ENCODE measurements at regions not wholly inside any gene's neighbourhood (a gene's known extent, or its start where the extent isn't known, plus 50 kb on each side); places are given as distances from the start of the nearest gene placed in this dataset.

DNA sequence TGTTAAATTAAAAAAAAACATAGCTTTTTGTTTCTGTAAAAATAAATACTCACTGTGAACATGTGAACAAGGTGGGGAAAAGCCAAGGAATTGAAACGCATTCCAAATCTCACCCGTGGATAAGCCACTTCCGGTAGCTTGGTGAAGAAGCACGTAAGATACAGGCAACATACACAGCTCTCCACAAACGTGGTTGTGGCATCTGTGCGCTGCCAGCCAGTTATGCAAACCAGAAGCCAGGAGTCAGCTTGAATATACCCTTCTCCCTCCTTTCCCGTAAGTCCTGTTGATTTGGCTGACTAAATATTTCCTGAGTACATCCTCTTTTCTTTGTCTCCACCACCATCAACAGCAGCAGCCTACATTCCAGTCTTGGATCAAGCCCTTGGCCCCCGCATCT is 486.2 kb downstream of the VRK1 start:
- peaks cover 0 to 13% (median 0%) of the 10 kb centered on the region in 4 donors for H3K27me3 ChIP-seq
- intact Hi-C loops (cut with DNase I) = no loop called here
- no peak overlapping the region for H3K27ac ChIP-seq (replicated peaks in 1 of 4)
- H3K9me3 ChIP-seq = no peaks in the 10 kb centered on the region
- TF ChIP-seq POLR2A (IDR thresholded peaks at IDR 0.05; ENCODE audit: low read depth) (no peak), POLR2AphosphoS5 (IDR thresholded peaks at IDR 0.05) (no peak), EP300 (IDR thresholded peaks at IDR 0.05) (no peak)
- TF ChIP-seq, protein P1, sequence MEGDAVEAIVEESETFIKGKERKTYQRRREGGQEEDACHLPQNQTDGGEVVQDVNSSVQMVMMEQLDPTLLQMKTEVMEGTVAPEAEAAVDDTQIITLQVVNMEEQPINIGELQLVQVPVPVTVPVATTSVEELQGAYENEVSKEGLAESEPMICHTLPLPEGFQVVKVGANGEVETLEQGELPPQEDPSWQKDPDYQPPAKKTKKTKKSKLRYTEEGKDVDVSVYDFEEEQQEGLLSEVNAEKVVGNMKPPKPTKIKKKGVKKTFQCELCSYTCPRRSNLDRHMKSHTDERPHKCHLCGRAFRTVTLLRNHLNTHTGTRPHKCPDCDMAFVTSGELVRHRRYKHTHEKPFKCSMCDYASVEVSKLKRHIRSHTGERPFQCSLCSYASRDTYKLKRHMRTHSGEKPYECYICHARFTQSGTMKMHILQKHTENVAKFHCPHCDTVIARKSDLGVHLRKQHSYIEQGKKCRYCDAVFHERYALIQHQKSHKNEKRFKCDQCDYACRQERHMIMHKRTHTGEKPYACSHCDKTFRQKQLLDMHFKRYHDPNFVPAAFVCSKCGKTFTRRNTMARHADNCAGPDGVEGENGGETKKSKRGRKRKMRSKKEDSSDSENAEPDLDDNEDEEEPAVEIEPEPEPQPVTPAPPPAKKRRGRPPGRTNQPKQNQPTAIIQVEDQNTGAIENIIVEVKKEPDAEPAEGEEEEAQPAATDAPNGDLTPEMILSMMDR (IDR thresholded peaks at IDR 0.05) = no peak
- peak; percentile 75 for DNase-seq (ENCODE audit: extremely low spot score)
- H3K36me3 ChIP-seq = no peaks in the 10 kb centered on the region
- WGBS = 77% methylated on average over 8 of the region's 8 CpGs
- no peaks in the 10 kb centered on the region for H3K4me1 ChIP-seq
- H3K4me3 ChIP-seq = no peak overlapping the region

GRCh38 chr14:97283841-97284240 is 486.7 kb downstream of the VRK1 start:
- Histone ChIP-seq H3K27ac (replicated peaks in 1 of 4) (no peak overlapping the region), H3K9me3 (no peaks in the 10 kb centered on the region), H3K4me3 (no peak overlapping the region), H3K36me3 (no peaks in the 10 kb centered on the region), H3K4me1 (no peaks in the 10 kb centered on the region), H3K27me3 (peaks cover 0 to 13% (median 0%) of the 10 kb centered on the region in 4 donors)
- DNase-seq (ENCODE audit: extremely low spot score) = no peak
- 85% methylated on average over 6 of the region's 6 CpGs for WGBS
- TF ChIP-seq EP300 (IDR thresholded peaks at IDR 0.05) (no peak), POLR2AphosphoS5 (IDR thresholded peaks at IDR 0.05) (no peak), POLR2A (IDR thresholded peaks at IDR 0.05; ENCODE audit: low read depth) (no peak)
- TF ChIP-seq, protein P1 (IDR thresholded peaks at IDR 0.05) = no peak
- intact Hi-C loops (cut with DNase I) = no loop called here

- no peaks in the 10 kb centered on the region for H3K4me1 ChIP-seq
- intact Hi-C loops (cut with DNase I) = no loop called here
- H3K4me3 ChIP-seq = no peak overlapping the region
- peaks cover 0 to 20% (median 0%) of the 10 kb centered on the region in 4 donors for H3K27me3 ChIP-seq
- no peaks in the 10 kb centered on the region for H3K36me3 ChIP-seq
- H3K27ac ChIP-seq (replicated peaks in 1 of 4) = no peak overlapping the region
- TF ChIP-seq POLR2AphosphoS5 (IDR thresholded peaks at IDR 0.05) = no peak
- TF ChIP-seq EP300 (IDR thresholded peaks at IDR 0.05) = no peak
- TF ChIP-seq POLR2A (IDR thresholded peaks at IDR 0.05; ENCODE audit: low read depth) = no peak
- TF ChIP-seq, protein P1 (IDR thresholded peaks at IDR 0.05) = no peak
- 83% methylated on average over 1 of the region's 1 CpG for WGBS
- no peak for DNase-seq (ENCODE audit: extremely low spot score)
- H3K9me3 ChIP-seq = no peaks in the 10 kb centered on the region
These were observed 490.8 kb downstream of the VRK1 start for GRCh38 chr14:97287956-97288355.

- H3K27ac ChIP-seq (replicated peaks in 1 of 4) = no peak overlapping the region
- WGBS = 77% methylated on average over 4 of the region's 4 CpGs
- DNase-seq (ENCODE audit: extremely low spot score) = no peak
- H3K36me3 ChIP-seq = no peaks in the 10 kb centered on the region
- no peak overlapping the region for H3K4me3 ChIP-seq
- intact Hi-C loops (cut with DNase I) = no loop called here
- no peaks in the 10 kb centered on the region for H3K9me3 ChIP-seq
- H3K27me3 ChIP-seq = peaks cover 0 to 12% (median 0%) of the 10 kb centered on the region in 4 donors
- H3K4me1 ChIP-seq = peaks cover 0 to 11% (median 6%) of the 10 kb centered on the region in 4 donors
- TF ChIP-seq, protein P1 (IDR thresholded peaks at IDR 0.05) = no peak
- TF ChIP-seq POLR2AphosphoS5 (IDR thresholded peaks at IDR 0.05) = no peak
- TF ChIP-seq POLR2A (IDR thresholded peaks at IDR 0.05; ENCODE audit: low read depth) = no peak
- no peak for TF ChIP-seq EP300 (IDR thresholded peaks at IDR 0.05)
These were observed 492.9 kb downstream of the VRK1 start for GRCh38 chr14:97290065-97290464.

- 78% methylated on average over 3 of the region's 3 CpGs for WGBS
- no peak overlapping the region for H3K27ac ChIP-seq (replicated peaks in 1 of 4)
- TF ChIP-seq POLR2AphosphoS5 (IDR thresholded peaks at IDR 0.05) = no peak
These were observed 493.8 kb downstream of the VRK1 start for GRCh38 chr14:97290977-97291376.

More at GRCh38 chr14:97290977-97291376, 493.8 kb downstream of the VRK1 start:
- Histone ChIP-seq H3K4me1 (peaks cover 0 to 11% (median 6%) of the 10 kb centered on the region in 4 donors), H3K9me3 (no peaks in the 10 kb centered on the region), H3K36me3 (no peaks in the 10 kb centered on the region), H3K4me3 (no peak overlapping the region), H3K27me3 (peaks cover 0 to 12% (median 0%) of the 10 kb centered on the region in 4 donors)
- no peak for DNase-seq (ENCODE audit: extremely low spot score)
- intact Hi-C loops (cut with DNase I) = no loop called here
